GM12891 (cell line): ENCODE measurements at regions not wholly inside any gene's neighbourhood (a gene's known extent, or its start where the extent isn't known, plus 50 kb on each side); places are given as distances from the start of the nearest gene placed in this dataset.

Experiments
- POLR2A ChIP-seq: IDR thresholded peaks from 2 replicates; pipeline ENCODE4 v1.6.1; 2011; ENCODE audit warnings: low read depth, low read length, control low read depth
- POLR2AphosphoS5 ChIP-seq: IDR thresholded peaks from 2 replicates; pipeline ENCODE4 v1.6.1; 2011; ENCODE audit warnings: low read depth, low read length, control low read depth
- SPI1 ChIP-seq: IDR thresholded peaks from 2 replicates; pipeline ENCODE4 v1.6.1; 2011; ENCODE audit warnings: low read depth, low read length, control low read depth
- TAF1 ChIP-seq: IDR thresholded peaks from 2 replicates; pipeline ENCODE4 v1.6.1; 2011; ENCODE audit warnings: low read depth, low read length, control low read depth

GRCh38 chr5:124891179-124891578 is 144.7 kb upstream of the ZNF608 start:
- TF ChIP-seq POLR2A (no peak), POLR2AphosphoS5 (no peak), TAF1 (no peak), SPI1 (no peak)
